DMS53 treated with DMSO at 0.1 percent for 48 hours (cell line): ENCODE measurements at regions not wholly inside any gene's neighbourhood (a gene's known extent, or its start where the extent isn't known, plus 50 kb on each side); places are given as distances from the start of the nearest gene placed in this dataset.
"Not testable (repeated sequence)": the region's sequence is repeated elsewhere in the genome, so short reads cannot be mapped to it uniquely, and the experiment has no call there.

Experiments used
- DNase-seq: peaks from one replicate; lab custom pipeline; 2025; ENCODE audit not compliant: unreplicated experiment; lab: John Stamatoyannopoulos, UW

DNA sequence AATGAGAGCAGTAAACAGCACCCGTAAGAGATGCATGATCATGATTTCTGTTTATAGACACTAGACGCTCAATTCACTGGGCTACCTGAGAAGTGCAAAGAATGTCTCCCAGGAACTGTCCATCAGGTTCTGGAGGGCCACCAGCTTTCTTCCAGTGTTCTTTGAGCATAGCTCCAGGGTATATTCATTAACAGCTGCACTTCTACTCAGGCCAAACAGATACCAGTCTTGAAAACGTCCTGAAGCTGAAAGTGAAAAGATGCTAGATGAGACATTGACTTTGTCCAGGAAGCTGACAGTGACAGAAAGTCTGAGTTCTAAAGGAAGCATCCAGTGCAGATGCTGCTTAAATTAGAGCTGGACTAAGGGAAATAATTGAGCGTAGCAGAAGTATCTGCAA, 488.7 kb upstream of the TYRP1 start:
- DNase-seq, result no peak

DNA sequence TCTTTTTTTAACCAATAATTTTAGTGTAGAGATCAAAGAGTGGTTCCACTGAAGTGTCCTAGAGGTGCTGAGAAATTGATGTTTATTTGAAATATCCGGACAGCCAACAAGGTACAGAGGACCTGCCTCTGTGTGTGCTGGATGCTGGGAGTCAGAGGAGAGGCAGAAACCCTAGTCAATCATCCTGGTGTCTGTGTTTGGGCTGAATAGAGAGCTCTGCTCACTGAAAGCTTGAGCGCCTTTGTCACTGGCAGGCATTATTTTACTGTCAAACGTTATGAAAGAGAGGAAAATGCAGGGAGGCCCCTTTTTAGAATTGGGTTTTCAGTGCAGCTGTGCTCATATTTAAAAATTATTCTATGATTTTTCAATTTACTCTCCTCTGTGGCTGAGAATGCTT, 480.3 kb upstream of the TYRP1 start:
- DNase-seq, result no peak

DNA sequence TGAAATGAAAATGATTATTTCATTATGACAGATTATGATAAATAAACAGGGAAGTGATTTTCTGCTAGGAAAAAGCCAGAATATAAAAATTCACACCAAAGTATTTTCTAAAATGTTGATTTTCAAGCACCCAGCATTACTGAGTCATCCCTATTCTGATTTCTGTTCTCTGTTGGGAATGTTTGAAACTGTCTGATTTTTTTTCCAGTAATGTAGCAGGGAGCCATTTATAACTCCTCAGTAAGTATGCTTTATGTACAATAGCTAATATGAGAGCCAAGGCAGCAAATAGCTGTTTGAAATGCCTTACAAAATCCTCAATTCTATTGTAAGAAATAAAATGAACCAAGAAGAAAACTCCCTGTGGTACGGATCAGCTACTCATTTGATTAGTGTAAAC, 471.7 kb upstream of the TYRP1 start:
- no peak for DNase-seq

DNA sequence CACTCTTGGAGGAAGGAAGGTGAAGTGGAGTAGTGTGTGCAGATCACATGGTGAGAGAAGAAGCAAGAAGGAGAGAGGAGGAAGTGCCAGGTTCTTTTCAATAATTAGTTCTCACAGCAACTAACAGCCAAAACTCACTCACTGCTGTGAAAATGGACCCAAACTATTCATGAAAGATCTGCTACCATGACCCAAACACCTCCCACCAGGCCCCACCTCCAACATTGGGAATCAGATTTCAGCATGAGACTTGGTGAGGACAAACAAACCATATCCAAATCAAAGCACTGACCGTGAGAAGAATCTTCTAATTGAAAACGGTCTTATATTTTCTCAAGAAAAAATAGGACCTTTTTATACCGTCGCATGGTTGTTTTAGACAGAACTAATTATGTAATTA, 468.7 kb upstream of the TYRP1 start:
- no peak for DNase-seq

DNA sequence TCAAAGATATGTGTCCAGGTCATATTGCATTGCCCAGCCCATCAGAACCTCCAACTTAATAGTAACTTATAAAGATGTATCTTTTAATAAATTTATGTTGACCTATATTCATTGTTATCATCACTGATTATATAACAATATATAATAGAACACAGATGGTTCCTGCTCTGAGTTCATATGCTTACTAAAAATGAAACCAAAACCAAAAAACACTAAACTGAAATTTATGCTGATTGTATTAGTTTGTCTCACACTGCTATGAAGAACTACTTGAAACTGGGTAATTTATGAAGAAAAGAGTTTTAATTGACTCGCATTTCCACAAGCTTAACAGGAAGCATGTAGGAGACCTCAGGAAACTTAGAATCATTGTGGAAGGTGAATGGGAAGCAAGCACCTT, 462.5 kb upstream of the TYRP1 start:
- DNase-seq, result no peak

DNA sequence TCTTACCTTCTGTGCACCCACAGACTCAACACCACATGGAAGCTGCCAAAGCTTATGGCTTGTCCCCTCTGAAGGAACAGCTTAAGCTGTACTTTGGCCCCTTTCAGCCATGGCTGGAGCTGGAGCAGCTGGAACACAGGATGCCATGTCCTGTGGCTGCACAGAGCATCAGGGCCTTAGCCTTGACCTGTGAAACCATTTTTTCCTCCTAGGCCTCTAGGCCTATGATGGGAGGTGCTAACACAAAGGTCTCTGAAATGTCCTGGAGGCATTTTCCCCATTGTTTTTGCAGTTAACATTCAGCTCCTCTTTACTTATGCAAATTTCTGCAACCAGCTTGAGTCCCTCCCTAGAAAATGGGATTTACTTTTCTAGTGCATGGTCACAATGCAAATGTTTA, 461.4 kb upstream of the TYRP1 start:
- DNase-seq, result no peak

DNA sequence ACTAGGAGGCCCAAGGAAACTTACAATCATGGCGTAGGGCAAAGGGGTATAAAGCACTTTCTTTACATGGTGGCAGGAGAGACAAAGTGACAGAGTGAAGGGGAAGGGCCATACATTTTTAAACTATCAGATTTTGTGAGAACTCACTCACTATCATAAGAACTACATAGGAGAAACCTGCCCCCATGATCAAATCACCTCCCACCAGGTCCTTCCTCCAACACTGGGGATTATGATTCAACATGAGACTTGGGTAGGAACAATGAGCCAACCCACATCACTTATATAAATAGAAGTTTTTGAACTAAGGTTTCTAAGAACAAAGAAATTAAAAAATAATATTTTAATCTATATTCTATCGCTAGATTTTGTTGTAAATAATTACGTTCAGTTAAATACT, 460.3 kb upstream of the TYRP1 start:
- no peak for DNase-seq

DNA sequence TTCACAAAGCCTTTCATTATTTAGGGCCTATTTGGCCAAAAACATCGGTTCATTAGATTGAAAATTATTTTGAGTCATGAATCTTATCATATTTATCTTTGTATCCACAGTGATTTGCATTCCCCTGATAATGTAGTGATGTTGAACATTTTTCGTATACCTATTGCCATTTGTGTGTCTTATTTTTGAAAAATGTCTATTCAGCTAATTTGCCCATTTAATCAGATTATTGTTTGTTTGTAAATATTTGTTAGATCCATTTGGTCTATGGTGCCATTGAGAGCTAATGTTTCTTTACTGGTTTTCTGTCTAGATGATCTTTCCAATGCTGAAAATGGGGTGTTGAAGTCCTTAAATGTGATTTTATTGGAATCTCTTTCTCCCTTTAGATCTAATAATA, 439.2 kb upstream of the TYRP1 start:
- no peak for DNase-seq

DNA sequence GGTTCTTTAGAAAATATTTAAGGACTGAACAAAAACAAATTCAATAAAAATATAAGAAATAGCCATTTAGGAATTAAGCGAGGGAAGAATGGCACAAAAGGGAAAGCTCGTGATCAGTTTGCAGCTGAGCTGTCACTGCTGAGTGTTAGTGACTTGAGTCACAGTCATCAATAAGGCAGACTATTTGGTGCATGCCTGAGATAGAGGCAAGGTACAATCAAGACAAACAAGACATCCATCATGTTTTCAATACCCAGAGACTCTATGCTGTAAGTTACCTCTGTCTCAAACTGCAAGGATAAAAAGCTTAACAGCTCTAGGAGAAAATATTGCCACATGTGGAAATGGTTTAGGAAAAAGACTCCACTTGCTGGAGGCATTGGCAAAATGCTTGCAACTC, 426.4 kb upstream of the TYRP1 start:
- DNase-seq, result no peak

DNA sequence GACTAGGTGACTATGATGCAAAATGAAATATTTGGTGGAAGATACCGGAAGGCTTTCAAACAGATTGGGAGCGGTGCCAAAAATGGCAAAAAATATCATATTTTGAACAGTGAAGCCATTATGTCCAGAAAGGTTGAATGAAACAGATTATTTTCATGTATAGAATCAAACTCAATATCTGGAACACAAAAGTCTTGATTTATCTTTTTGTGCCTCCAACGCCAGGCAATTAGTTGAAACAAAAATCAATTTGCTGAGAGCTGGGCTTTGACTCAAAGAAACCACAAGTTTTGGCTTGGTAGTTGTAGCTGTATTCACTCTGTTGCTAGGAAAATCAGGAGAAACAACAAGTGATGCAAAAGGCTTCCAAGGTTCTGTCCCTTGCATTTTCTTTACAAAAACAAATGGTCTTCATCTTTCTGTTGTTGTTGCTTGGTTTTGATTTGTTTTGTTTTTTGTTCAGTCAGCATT, 421.7 kb upstream of the TYRP1 start:
- no peak for DNase-seq

DNA sequence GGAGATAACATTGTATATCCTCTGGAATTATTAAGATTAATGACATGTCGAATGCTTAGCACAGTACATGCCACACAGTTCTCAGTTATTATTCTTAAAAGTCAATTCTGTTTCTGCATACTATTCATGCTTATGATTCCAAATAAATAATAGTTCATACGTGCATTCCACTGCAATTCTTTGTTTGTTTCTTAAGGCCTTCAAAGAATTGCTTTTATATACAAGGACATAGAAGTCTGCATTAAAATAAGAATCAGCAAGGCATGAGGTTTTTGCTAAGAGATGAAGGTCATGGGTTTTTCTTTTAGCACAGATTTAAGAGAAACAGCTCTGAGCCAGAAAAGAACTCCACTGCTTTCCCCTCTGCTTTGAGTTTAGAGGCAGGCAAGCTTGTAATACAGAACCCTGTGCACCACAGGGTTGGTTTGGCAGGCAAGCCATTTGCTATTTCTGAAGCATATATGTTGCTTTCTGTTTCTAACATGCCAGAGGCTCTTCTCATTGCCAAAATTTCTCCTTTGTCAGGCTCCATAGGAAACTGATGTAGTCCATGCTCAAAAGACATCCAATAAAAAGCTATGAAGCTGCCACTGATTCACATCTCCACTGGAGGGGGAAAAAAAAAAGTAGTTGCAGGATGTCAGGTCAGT, 420.6 kb upstream of the TYRP1 start:
- DNase-seq, result no peak

DNA sequence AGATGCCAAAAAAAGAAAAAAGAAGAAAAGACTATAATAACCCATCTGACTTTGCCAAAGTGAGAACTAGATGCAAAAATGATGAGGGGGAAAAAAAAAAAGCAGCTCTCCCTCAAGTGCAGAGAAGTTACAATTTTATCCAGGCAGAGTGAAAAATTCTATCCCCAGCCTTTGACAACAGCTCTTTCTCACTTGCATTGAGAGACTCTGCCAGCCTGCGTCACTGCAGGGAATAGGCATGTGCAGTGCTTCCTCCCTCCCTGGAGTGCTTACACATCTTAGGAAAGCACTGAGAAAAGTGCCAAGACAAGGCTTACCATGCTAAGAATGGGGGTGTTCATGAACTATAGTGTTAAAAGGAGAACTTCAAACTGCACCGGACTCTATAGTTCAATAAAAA, 418.6 kb upstream of the TYRP1 start:
- DNase-seq, result no peak

DNA sequence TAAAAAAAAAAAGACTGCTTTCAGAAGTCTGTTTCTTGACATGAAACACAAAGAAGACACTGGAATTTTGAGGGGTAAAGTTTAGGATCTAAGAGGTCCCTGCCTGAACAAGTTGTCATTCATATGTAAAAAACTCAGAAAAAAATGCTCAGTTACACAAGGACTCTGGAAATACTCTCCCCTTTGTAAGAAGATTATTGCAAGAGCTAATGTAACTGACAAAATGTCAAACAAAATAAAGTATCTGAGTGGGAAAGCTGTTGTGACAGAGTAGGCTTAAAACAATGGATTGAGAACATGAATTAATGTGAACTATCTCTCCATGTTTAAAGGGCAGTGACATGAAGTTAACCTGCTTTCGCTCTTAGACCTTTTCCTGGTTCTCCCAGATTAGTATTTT, 416.7 kb upstream of the TYRP1 start:
- DNase-seq, result no peak

DNA sequence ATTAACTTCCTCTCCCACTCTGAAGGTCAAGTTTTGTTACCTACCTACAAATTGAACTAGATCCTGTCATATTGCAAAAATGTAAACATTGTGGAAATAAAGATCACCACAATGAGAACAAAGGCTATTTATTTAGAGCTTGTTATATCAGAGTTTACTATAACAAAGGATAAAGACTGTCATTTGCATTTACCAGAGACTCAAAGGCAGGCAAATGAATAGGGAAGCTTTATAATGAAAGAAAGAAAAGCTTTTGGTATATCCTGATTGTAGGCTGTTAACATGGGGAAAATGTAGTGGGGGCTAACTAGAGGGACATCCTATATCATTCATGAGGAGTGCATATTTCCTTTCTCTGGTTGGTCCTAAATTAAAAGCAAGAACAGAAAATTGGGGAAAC, 403.5 kb upstream of the TYRP1 start:
- no peak for DNase-seq

DNA sequence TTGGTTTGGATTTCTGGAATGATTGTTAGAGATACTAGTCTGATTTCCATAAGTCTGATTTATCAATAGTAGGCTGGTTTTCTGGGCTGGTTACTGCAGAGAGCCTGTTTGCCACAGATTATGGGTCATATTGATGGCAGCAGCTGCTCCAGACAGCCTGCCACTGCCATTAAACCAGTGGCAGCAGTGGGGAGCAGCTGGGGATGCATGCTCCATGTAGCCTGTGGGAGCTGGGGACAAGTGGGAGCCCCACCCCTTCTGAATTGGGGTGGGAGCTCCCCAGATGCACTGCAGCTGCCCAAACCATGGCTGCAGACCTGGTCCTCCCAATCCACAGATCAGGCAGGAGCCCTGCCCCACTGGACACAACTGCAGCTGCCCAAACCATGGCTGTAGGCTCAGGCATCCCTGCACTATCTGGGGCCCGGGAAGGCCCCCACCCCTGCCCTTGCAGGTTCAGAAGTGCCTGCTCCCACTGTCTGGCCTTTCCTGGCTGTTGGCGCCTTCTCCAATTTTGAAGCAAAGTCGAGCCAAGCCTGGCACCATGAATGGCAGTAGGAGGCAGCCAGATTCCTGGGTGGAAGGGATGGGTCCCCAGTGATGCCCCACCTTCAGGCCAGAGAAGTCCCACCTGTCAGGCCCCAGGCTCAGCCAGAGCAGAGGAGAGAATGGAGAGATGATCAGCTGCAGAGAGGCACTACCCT, 402.9 kb upstream of the TYRP1 start:
- no peak for DNase-seq

DNA sequence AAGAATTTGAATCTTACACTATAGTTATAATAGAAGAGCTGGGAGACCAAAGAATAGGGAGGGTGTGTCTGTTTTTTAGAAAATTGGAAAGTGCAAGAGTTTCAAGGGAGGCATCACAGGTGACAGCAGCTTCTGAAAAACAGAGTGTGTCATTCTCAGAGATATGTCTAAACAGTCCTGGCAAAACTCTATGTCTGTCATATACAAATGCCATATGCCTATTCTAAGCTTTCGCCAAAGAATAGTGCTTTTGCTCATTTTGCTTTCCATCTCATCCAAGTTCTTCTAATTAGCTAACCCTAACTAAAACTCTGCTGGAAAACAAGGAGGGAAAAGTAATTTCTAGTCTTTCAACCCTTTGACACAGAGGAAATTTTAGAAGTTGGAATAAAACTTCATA, 388.0 kb upstream of the TYRP1 start:
- DNase-seq, result no peak

DNA sequence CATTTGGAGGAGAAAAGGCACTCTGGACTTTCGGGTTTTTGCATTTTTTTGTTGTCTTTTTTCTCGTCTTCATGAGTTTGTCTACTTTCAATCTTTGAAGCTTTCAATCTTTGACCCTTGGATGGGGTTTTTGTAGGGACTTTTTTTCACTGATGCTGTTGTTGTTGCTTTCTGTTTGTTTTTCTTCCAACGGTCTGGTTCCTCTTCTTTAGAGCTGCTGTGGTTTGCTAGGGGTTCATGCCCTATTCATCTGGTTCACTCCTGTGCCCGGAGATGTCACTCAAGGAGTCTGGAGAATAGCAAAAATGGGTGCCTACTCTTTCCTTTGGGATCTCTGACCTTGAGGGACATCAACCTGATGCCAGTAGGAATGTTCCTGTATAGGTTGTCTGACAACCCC, 378.6 kb upstream of the TYRP1 start:
- no peak for DNase-seq

DNA sequence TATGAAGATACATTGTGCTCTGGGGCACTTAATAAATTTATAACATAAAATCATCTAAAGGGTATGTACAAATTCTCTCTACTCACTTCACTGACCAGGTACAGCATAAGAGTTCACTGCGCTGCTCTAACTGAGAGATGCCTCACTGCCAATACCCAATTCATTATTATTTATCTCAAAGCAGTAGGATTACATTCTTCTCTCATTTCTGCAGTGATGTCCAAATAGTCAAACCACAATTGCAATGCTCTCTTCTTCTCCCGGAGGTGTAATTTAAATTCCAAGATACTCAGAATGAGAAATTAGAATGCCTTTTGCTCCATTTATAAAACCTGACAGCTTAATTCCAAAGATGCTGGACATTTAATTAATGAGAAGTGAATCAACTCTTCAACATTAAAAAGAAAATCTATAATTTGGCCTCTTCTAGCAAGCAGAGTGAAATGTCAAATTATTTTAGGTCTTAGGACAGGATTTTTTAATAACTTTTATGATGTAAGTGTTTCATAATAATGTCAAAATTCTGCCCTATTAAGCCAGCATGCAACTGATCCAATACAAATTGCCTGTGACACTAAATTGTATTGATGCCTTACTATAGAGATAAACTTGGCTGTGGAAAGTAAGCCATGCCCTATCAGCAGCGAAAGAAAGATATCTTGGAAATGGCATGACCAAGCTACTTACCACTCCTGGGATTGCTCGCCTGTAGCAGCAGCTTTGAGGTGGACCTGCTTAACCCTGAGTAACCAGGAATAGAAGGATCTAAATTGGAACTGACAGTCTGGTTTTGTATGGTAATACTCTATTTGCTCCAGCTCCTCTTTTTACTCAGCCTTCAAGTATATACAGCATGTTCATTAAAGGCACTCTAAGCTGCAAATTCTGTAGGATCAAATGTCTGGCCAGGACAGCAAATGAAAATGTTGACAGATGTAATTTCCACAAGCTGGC, 374.2 kb upstream of the TYRP1 start:
- DNase-seq, result no peak

DNA sequence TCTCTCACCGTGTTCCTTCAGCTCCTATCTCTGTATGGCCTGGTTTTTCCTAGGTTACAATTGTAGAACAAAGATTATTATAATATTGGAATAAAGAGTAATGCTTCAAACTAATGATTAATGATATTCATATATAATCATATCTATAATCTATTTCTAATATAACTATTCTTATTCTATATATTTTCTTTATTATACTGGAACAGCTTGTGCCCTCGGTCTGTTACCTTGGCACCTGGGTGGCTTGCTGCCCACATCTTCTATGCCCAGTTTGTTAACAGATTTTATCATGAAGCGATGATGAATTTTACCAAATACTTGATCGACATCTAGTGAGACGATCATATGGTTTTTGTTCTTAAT, 363.6 kb upstream of the TYRP1 start:
- DNase-seq, result no peak

DNA sequence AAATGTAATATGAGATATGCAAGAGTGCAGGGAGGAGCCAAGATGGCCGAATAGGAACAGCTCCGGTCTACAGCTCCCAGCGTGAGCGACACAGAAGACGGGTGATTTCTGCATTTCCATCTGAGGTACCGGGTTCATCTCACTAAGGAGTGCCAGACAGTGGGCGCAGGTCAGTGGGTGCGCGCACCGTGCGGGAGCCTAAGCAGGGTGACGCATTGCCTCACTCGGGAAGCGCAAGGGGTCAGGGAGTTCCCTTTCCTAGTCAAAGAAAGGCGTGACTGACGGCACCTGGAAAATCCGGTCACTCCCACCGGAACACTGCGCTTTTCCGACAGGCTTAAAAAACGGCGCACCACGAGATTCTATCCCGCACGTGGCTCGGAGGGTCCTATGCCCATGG, 359.2 kb upstream of the TYRP1 start:
- not testable (repeated sequence) for DNase-seq

DNA sequence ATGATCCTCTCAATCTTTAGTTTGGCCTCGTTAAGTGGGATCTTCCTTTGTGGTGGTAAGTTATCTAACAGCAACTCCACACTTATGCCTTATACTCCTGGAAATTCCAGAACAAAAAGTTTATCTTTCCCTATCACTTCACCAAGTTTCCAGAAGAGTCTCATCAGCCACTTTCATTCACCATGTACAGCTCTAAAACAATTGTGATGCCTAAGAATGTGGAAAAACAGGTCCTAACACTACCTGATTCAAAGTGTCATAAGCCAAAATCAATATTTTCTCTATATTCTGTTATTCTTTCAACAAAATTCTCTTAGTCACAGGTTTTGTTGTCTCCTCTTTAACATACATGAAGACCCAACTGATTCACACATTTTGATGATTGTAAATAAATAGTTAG, 342.4 kb upstream of the TYRP1 start:
- DNase-seq, result no peak
